Kidney (tissue), 13 donors: ENCODE measurements at regions not wholly inside any gene's neighbourhood (a gene's known extent, or its start where the extent isn't known, plus 50 kb on each side); places are given as distances from the start of the nearest gene placed in this dataset.
A peak's percentile ranks its signal among the peaks of the same experiment; 100 is the strongest.

ENCODE experiments used
- DNase-seq, 5 donors: peaks; one replicate each; pipeline ENCODE4 v3.0.0-alpha.2; 2013 to 2020
- FAIRE-seq: peaks from 2 replicates; lab custom pipeline; 2012; peaks lifted over from hg19 to GRCh38; lab: Jason Lieb, UNC
- H3K27ac ChIP-seq, 2 donors: one replicate each; pipeline ENCODE4 v1.7.0; 2013; ENCODE audit warnings: low read depth in 2 of 2, low read length in 2 of 2, inconsistent platforms in 1 of 2
- H3K27me3 ChIP-seq: one replicate; pipeline ENCODE4 v1.7.1; 2013; ENCODE audit warnings: low read length, inconsistent platforms; ENCODE audit not compliant: control insufficient read depth, insufficient read depth
- H3K36me3 ChIP-seq, 3 donors: one replicate each; pipeline versions ENCODE4 v1.7.0 to v1.7.1; 2013; ENCODE audit warnings: low read length in 3 of 3, control low read depth in 1 of 3, inconsistent platforms in 1 of 3; ENCODE audit not compliant: insufficient read depth in 3 of 3, control insufficient read depth in 2 of 3
- H3K4me1 ChIP-seq, 3 donors: one replicate each; pipeline versions ENCODE4 v1.7.0 to v1.7.1; 2013; ENCODE audit warnings: low read length in 3 of 3, inconsistent platforms in 1 of 3, low read depth in 1 of 3; ENCODE audit not compliant: control insufficient read depth in 2 of 3, insufficient read depth in 2 of 3
- H3K4me3 ChIP-seq, 3 donors: one replicate each; pipeline versions ENCODE4 v1.7.0 to v1.8.1; 2013; ENCODE audit warnings: low read length in 3 of 3, control low read depth in 1 of 3, inconsistent platforms in 1 of 3
- H3K9ac ChIP-seq, 3 donors: one replicate each; pipeline versions ENCODE4 v1.7.0 to v1.7.1; 2013; ENCODE audit warnings: low read length in 3 of 3, control low read depth in 1 of 3, inconsistent platforms in 1 of 3
- H3K9me3 ChIP-seq, 3 donors: one replicate each; pipeline versions ENCODE4 v1.7.0 to v1.7.1; 2013; ENCODE audit warnings: low read length in 3 of 3, control low read depth in 1 of 3, inconsistent platforms in 1 of 3; ENCODE audit not compliant: control insufficient read depth in 2 of 3, insufficient read depth in 1 of 3
- intact Hi-C: fragments of 100-400 bp; cut with DNase I; formaldehyde crosslinking; loops from one replicate; pipeline ENCODE4 v1.11.1; 2022
- TF ChIP-seq, protein P1 (sequence below): IDR thresholded peaks from 3 replicates; pipeline ENCODE4 v1.5.1; 2012; ENCODE audit warnings: mild to moderate bottlenecking, moderate library complexity, borderline replicate concordance; ENCODE audit not compliant: insufficient read depth; ENCODE audit errors: extremely low read depth
- donor health status: control.
- donor health status: control.
- donor health status: control.
- donor health status: control.
- donor health status: control.
- donor health status: DM: yes; HTN: yes; CAD: no.
- donor health status: Normal renal cell carcinoma (clear cell type).

DNA sequence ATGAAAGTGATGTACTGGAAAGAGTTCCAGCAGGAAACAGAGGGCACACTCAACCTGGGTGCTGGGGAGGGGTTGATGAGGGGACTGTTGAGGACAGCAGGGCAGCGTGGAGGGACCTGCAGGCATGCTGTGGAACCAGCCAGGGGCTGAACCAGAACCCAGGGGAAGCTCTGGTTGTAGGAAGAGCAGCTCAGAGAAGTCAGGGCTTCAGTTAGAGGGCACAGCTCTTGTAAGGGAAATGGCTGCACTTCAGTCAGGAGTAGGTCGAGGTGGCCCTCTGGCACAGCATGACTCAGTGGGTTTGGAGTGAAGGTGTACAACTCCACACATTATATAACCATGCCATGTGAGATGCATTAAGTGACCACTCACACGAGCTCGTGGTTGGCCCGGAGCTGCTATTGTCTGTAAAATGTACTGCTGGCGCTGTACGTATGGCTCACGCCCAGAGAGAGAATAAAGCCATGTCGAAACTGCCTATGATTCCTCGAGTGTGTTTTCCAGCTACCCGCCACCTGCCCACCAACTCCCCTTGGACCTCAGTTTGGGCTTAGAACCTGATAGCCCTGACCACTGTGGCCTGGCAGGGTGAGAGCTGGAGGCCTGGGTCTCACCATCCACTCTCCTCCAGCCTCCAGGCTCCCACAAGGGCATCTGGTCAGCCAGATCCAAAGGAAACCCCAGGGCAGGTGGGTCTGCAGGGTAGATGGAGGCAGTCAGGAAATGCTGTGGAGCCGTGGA, 136.5 kb upstream of the HS6ST1 start:
- peak in 1 of 5 donors; percentile 38 for DNase-seq
- Histone ChIP-seq H3K4me1 (peaks cover 0 to 5% (median 0%) of the 10 kb centered on the region in 3 donors), H3K9ac (no peak overlapping the region), H3K27ac (no peak overlapping the region), H3K9me3 (peaks cover 0 to 6% (median 0%) of the 10 kb centered on the region in 3 donors), H3K27me3 (no peaks in the 10 kb centered on the region), H3K4me3 (no peak overlapping the region), H3K36me3 (no peaks in the 10 kb centered on the region)
- intact Hi-C loops, result no loop called here
- TF ChIP-seq, protein P1, sequence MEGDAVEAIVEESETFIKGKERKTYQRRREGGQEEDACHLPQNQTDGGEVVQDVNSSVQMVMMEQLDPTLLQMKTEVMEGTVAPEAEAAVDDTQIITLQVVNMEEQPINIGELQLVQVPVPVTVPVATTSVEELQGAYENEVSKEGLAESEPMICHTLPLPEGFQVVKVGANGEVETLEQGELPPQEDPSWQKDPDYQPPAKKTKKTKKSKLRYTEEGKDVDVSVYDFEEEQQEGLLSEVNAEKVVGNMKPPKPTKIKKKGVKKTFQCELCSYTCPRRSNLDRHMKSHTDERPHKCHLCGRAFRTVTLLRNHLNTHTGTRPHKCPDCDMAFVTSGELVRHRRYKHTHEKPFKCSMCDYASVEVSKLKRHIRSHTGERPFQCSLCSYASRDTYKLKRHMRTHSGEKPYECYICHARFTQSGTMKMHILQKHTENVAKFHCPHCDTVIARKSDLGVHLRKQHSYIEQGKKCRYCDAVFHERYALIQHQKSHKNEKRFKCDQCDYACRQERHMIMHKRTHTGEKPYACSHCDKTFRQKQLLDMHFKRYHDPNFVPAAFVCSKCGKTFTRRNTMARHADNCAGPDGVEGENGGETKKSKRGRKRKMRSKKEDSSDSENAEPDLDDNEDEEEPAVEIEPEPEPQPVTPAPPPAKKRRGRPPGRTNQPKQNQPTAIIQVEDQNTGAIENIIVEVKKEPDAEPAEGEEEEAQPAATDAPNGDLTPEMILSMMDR, result no peak
- FAIRE-seq, result no peak

DNA sequence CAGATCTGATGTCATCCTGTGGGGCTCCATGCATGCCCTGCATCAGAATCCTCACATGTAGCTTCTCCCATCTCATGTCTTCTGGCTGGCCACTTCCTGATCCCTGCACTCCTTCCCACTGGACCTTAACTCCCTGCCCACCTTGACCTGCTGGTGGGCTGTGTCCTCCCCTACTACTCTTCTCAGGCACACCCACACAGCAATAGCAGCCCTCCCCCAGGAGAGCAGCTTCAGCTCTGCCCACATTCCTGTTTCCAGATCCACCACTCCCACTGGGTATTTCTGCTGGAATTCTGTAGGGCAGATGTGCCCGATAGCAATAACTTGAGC, 137.0 kb upstream of the HS6ST1 start:
- peaks cover 0 to 6% (median 0%) of the 10 kb centered on the region in 3 donors for H3K9me3 ChIP-seq
- no peak overlapping the region for H3K27ac ChIP-seq
- H3K4me3 ChIP-seq, result no peak overlapping the region
- intact Hi-C loops, result no loop called here
- H3K9ac ChIP-seq, result no peak overlapping the region
- FAIRE-seq, result no peak
- TF ChIP-seq, protein P1, result no peak
- H3K36me3 ChIP-seq, result no peaks in the 10 kb centered on the region
- H3K27me3 ChIP-seq, result no peaks in the 10 kb centered on the region
- peaks cover 0 to 5% (median 0%) of the 10 kb centered on the region in 3 donors for H3K4me1 ChIP-seq
- DNase-seq, result no peak

GRCh38 chr2:128456281-128456680, 137.6 kb upstream of the HS6ST1 start:
- TF ChIP-seq, protein P1, result no peak
- DNase-seq (no peak), FAIRE-seq (no peak)
- H3K9ac ChIP-seq, result no peak overlapping the region
- no peaks in the 10 kb centered on the region for H3K27me3 ChIP-seq
- intact Hi-C loops, result no loop called here
- peaks cover 0 to 5% (median 0%) of the 10 kb centered on the region in 3 donors for H3K4me1 ChIP-seq
- H3K36me3 ChIP-seq, result no peaks in the 10 kb centered on the region
- H3K9me3 ChIP-seq, result peaks cover 0 to 6% (median 0%) of the 10 kb centered on the region in 3 donors
- no peak overlapping the region for H3K4me3 ChIP-seq
- no peak overlapping the region for H3K27ac ChIP-seq
